Suppressor macrophage (primary cell): ENCODE measurements at regions not wholly inside any gene's neighbourhood (a gene's known extent, or its start where the extent isn't known, plus 50 kb on each side); places are given as distances from the start of the nearest gene placed in this dataset.
"Not testable (repeated sequence)": the region's sequence is repeated elsewhere in the genome, so short reads cannot be mapped to it uniquely, and the experiment has no call there.

Experiments
- DNase-seq, 4 experiments: peaks; one replicate each; pipeline ENCODE4 v3.0.0-alpha.2; 2020 to 2022

GRCh38 chr2:13443554-13444261, 727.0 kb downstream of the TRIB2 start:
- DNase-seq = not testable (repeated sequence)

- no peak for DNase-seq
These were observed 745.7 kb downstream of the TRIB2 start for GRCh38 chr2:13462464-13462863.

- no peak for DNase-seq
These were observed 749.3 kb downstream of the TRIB2 start for GRCh38 chr2:13466076-13466475.

- DNase-seq = no peak
These were observed 757.8 kb downstream of the TRIB2 start for GRCh38 chr2:13474538-13474937.

GRCh38 chr2:13480057-13480456, 763.3 kb downstream of the TRIB2 start:
- no peak for DNase-seq

GRCh38 chr2:13481201-13481600, 764.5 kb downstream of the TRIB2 start:
- no peak for DNase-seq

- DNase-seq = no peak
These were observed 768.5 kb downstream of the TRIB2 start for GRCh38 chr2:13485256-13485655.

- no peak for DNase-seq
These were observed 772.2 kb downstream of the TRIB2 start for GRCh38 chr2:13488965-13489364.

GRCh38 chr2:13492262-13492661, 775.5 kb downstream of the TRIB2 start:
- DNase-seq = no peak

- no peak for DNase-seq
These were observed 778.3 kb downstream of the TRIB2 start for GRCh38 chr2:13495051-13495450.

GRCh38 chr2:13504808-13505207, 788.1 kb downstream of the TRIB2 start:
- DNase-seq = no peak

GRCh38 chr2:13508671-13509070, 791.9 kb downstream of the TRIB2 start:
- DNase-seq = no peak

- no peak for DNase-seq
These were observed 798.5 kb downstream of the TRIB2 start for GRCh38 chr2:13515254-13515653.

GRCh38 chr2:13522096-13522495, 805.4 kb downstream of the TRIB2 start:
- no peak for DNase-seq

GRCh38 chr2:13522917-13523821, 806.4 kb downstream of the TRIB2 start:
- no peak for DNase-seq

GRCh38 chr2:13524492-13524891, 807.8 kb downstream of the TRIB2 start:
- no peak for DNase-seq

GRCh38 chr2:13531735-13532410, 815.1 kb downstream of the TRIB2 start:
- DNase-seq = not testable (repeated sequence)

GRCh38 chr2:13532781-13533523, 816.2 kb downstream of the TRIB2 start:
- DNase-seq = not testable (repeated sequence)

GRCh38 chr2:13533524-13533922, 816.8 kb downstream of the TRIB2 start:
- no peak for DNase-seq

- DNase-seq = no peak
These were observed 820.2 kb downstream of the TRIB2 start for GRCh38 chr2:13536941-13537340.

- DNase-seq = no peak
These were observed 821.1 kb downstream of the TRIB2 start for GRCh38 chr2:13537771-13538349.

GRCh38 chr2:13539296-13539695, 822.6 kb downstream of the TRIB2 start:
- no peak for DNase-seq
